ENCODE measurements at regions not wholly inside any gene's neighbourhood (a gene's known extent, or its start where the extent isn't known, plus 50 kb on each side); places are given as distances from the start of the nearest gene placed in this dataset.

DNA sequence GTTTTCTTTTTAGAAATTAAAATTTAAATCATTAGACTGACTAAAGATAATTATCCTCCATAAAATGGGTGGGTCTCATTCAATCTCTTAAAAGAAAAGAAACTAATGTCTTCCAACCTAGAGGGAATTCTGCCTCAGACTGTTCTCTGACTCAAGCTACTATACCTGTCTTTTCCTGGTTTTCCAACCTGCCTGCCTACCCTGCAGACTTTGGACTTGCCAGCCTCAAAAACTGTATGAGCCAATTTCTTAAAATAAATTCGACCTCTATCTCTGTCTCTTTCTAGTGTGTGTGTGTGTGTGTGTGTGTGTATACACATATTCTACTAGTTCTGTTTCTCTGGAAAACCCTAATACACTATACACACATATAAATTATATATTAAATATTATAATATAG lies 847.3 kb downstream of the PCDH17 start:
- TF ChIP-seq POLR2AphosphoS5 (IDR thresholded peaks at IDR 0.05; ENCODE audit: low read depth) (no peak), CREB1 (CRISPR knock-in tag; IDR thresholded peaks at IDR 0.05; ENCODE audit: low read depth) (no peak), ZNF114 (CRISPR knock-in tag; IDR thresholded peaks at IDR 0.05) (no peak), JUNB (IDR thresholded peaks at IDR 0.05; ENCODE audit: unreplicated experiment) (no peak)

DNA sequence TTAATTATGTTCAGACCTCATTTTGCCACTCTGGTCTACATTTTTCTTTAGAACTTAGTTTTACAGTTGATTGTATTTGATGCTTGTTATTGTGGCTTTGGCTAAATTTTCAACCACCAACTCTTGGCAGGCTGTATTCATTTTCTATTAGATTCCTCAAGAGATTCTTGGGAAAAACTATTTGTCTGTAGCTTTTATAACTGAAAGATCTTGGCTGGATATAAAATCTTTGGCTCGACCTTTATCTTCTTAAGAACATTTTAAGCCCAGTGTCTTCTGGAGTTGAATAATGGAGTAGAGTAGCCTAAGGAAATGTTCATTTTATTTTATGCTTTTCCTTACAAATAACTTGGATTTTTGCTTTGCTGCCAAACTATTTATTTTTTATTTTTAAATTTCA lies 848.5 kb downstream of the PCDH17 start:
- no peaks in the 10 kb centered on the region for H3K27me3 Mint-ChIP-seq (ENCODE audit: insufficient read depth, low read depth, poor library complexity)
- H3K27ac ChIP-seq (ENCODE audit: low read depth), result no peak overlapping the region
- no peak overlapping the region for H3K4me3 ChIP-seq
- H3K9me3 Mint-ChIP-seq, result no peaks in the 10 kb centered on the region; the same call in 2 of the 3 replicates
- no peak overlapping the region for H3K4me3 Mint-ChIP-seq
- H4K20me1 ChIP-seq (replicated peaks; ENCODE audit: insufficient read depth), result no peaks in the 10 kb centered on the region
- H3K9me2 ChIP-seq (ENCODE audit: insufficient read depth), result no peaks in the 10 kb centered on the region
- no peaks in the 10 kb centered on the region for H3K79me2 ChIP-seq (replicated peaks; ENCODE audit: insufficient read depth)
- H2AFZ ChIP-seq, result no peak overlapping the region
- ATAC-seq, result no peak
- H3K4me2 ChIP-seq, result no peak overlapping the region
- peaks cover 6% of the 10 kb centered on the region for H3K4me1 Mint-ChIP-seq
- DNase-seq (ENCODE audit: low spot score), result no peak
- H3K27me3 ChIP-seq (ENCODE audit: insufficient read depth), result no peaks in the 10 kb centered on the region
- H3K27ac Mint-ChIP-seq, result no peak overlapping the region
- no peaks in the 10 kb centered on the region for H3K36me3 Mint-ChIP-seq (ENCODE audit: low read depth)
- H3F3A ChIP-seq (replicated peaks; ENCODE audit: low read depth), result no peaks in the 10 kb centered on the region
- H3K36me3 ChIP-seq (ENCODE audit: insufficient read depth), result no peaks in the 10 kb centered on the region
- H3K4me1 ChIP-seq (ENCODE audit: insufficient read depth), result no peaks in the 10 kb centered on the region
- TF ChIP-seq, protein P1, sequence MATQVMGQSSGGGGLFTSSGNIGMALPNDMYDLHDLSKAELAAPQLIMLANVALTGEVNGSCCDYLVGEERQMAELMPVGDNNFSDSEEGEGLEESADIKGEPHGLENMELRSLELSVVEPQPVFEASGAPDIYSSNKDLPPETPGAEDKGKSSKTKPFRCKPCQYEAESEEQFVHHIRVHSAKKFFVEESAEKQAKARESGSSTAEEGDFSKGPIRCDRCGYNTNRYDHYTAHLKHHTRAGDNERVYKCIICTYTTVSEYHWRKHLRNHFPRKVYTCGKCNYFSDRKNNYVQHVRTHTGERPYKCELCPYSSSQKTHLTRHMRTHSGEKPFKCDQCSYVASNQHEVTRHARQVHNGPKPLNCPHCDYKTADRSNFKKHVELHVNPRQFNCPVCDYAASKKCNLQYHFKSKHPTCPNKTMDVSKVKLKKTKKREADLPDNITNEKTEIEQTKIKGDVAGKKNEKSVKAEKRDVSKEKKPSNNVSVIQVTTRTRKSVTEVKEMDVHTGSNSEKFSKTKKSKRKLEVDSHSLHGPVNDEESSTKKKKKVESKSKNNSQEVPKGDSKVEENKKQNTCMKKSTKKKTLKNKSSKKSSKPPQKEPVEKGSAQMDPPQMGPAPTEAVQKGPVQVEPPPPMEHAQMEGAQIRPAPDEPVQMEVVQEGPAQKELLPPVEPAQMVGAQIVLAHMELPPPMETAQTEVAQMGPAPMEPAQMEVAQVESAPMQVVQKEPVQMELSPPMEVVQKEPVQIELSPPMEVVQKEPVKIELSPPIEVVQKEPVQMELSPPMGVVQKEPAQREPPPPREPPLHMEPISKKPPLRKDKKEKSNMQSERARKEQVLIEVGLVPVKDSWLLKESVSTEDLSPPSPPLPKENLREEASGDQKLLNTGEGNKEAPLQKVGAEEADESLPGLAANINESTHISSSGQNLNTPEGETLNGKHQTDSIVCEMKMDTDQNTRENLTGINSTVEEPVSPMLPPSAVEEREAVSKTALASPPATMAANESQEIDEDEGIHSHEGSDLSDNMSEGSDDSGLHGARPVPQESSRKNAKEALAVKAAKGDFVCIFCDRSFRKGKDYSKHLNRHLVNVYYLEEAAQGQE (IDR thresholded peaks at IDR 0.05; ENCODE audit: unreplicated experiment), result no peak
- TF ChIP-seq, protein P2, sequence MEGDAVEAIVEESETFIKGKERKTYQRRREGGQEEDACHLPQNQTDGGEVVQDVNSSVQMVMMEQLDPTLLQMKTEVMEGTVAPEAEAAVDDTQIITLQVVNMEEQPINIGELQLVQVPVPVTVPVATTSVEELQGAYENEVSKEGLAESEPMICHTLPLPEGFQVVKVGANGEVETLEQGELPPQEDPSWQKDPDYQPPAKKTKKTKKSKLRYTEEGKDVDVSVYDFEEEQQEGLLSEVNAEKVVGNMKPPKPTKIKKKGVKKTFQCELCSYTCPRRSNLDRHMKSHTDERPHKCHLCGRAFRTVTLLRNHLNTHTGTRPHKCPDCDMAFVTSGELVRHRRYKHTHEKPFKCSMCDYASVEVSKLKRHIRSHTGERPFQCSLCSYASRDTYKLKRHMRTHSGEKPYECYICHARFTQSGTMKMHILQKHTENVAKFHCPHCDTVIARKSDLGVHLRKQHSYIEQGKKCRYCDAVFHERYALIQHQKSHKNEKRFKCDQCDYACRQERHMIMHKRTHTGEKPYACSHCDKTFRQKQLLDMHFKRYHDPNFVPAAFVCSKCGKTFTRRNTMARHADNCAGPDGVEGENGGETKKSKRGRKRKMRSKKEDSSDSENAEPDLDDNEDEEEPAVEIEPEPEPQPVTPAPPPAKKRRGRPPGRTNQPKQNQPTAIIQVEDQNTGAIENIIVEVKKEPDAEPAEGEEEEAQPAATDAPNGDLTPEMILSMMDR (conservative IDR thresholded peaks at IDR 0.05; ENCODE audit: low read depth in 2 of 2), result no peak
- TF ChIP-seq ZNF114 (CRISPR knock-in tag; IDR thresholded peaks at IDR 0.05) (no peak), POLR2AphosphoS5 (IDR thresholded peaks at IDR 0.05; ENCODE audit: low read depth) (no peak), JUNB (IDR thresholded peaks at IDR 0.05; ENCODE audit: unreplicated experiment) (no peak), EZH2 (IDR thresholded peaks at IDR 0.05; ENCODE audit: low read depth, unreplicated experiment) (no peak)
- TF ChIP-seq, protein P3, sequence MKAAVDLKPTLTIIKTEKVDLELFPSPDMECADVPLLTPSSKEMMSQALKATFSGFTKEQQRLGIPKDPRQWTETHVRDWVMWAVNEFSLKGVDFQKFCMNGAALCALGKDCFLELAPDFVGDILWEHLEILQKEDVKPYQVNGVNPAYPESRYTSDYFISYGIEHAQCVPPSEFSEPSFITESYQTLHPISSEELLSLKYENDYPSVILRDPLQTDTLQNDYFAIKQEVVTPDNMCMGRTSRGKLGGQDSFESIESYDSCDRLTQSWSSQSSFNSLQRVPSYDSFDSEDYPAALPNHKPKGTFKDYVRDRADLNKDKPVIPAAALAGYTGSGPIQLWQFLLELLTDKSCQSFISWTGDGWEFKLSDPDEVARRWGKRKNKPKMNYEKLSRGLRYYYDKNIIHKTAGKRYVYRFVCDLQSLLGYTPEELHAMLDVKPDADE (IDR thresholded peaks at IDR 0.05), result no peak
- TF ChIP-seq, protein P4, sequence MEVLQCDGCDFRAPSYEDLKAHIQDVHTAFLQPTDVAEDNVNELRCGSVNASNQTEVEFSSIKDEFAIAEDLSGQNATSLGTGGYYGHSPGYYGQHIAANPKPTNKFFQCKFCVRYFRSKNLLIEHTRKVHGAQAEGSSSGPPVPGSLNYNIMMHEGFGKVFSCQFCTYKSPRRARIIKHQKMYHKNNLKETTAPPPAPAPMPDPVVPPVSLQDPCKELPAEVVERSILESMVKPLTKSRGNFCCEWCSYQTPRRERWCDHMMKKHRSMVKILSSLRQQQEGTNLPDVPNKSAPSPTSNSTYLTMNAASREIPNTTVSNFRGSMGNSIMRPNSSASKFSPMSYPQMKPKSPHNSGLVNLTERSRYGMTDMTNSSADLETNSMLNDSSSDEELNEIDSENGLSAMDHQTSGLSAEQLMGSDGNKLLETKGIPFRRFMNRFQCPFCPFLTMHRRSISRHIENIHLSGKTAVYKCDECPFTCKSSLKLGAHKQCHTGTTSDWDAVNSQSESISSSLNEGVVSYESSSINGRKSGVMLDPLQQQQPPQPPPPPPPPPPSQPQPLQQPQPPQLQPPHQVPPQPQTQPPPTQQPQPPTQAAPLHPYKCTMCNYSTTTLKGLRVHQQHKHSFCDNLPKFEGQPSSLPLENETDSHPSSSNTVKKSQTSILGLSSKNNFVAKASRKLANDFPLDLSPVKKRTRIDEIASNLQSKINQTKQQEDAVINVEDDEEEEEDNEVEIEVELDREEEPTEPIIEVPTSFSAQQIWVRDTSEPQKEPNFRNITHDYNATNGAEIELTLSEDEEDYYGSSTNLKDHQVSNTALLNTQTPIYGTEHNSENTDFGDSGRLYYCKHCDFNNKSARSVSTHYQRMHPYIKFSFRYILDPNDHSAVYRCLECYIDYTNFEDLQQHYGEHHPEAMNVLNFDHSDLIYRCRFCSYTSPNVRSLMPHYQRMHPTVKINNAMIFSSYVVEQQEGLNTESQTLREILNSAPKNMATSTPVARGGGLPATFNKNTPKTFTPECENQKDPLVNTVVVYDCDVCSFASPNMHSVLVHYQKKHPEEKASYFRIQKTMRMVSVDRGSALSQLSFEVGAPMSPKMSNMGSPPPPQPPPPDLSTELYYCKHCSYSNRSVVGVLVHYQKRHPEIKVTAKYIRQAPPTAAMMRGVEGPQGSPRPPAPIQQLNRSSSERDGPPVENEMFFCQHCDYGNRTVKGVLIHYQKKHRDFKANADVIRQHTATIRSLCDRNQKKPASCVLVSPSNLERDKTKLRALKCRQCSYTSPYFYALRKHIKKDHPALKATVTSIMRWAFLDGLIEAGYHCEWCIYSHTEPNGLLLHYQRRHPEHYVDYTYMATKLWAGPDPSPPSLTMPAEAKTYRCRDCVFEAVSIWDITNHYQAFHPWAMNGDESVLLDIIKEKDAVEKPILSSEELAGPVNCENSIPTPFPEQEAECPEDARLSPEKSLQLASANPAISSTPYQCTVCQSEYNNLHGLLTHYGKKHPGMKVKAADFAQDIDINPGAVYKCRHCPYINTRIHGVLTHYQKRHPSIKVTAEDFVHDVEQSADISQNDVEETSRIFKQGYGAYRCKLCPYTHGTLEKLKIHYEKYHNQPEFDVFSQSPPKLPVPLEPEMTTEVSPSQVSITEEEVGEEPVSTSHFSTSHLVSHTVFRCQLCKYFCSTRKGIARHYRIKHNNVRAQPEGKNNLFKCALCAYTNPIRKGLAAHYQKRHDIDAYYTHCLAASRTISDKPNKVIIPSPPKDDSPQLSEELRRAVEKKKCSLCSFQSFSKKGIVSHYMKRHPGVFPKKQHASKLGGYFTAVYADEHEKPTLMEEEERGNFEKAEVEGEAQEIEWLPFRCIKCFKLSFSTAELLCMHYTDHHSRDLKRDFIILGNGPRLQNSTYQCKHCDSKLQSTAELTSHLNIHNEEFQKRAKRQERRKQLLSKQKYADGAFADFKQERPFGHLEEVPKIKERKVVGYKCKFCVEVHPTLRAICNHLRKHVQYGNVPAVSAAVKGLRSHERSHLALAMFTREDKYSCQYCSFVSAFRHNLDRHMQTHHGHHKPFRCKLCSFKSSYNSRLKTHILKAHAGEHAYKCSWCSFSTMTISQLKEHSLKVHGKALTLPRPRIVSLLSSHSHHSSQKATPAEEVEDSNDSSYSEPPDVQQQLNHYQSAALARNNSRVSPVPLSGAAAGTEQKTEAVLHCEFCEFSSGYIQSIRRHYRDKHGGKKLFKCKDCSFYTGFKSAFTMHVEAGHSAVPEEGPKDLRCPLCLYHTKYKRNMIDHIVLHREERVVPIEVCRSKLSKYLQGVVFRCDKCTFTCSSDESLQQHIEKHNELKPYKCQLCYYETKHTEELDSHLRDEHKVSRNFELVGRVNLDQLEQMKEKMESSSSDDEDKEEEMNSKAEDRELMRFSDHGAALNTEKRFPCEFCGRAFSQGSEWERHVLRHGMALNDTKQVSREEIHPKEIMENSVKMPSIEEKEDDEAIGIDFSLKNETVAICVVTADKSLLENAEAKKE (CRISPR knock-in tag; IDR thresholded peaks at IDR 0.05), result no peak

More for the DNA sequence above, 847.3 kb downstream of the PCDH17 start:
- ATAC-seq (no peak), DNase-seq (ENCODE audit: low spot score) (no peak)
- no peaks in the 10 kb centered on the region for H4K20me1 ChIP-seq (replicated peaks; ENCODE audit: insufficient read depth)
- no peaks in the 10 kb centered on the region for H3K36me3 Mint-ChIP-seq (ENCODE audit: low read depth)
- H3K9me2 ChIP-seq (ENCODE audit: insufficient read depth), result no peaks in the 10 kb centered on the region
- no peaks in the 10 kb centered on the region for H3K79me2 ChIP-seq (replicated peaks; ENCODE audit: insufficient read depth)
- no peaks in the 10 kb centered on the region for H3K27me3 ChIP-seq (ENCODE audit: insufficient read depth)
- no peak overlapping the region for H3K4me2 ChIP-seq
- H3K4me1 ChIP-seq (ENCODE audit: insufficient read depth), result no peaks in the 10 kb centered on the region
- H3K4me1 Mint-ChIP-seq, result peaks cover 6% of the 10 kb centered on the region
- H3K27ac Mint-ChIP-seq, result no peak overlapping the region
- no peak overlapping the region for H3K4me3 ChIP-seq
- H3K27ac ChIP-seq (ENCODE audit: low read depth), result no peak overlapping the region
- no peaks in the 10 kb centered on the region for H3K36me3 ChIP-seq (ENCODE audit: insufficient read depth)
- no peaks in the 10 kb centered on the region; the same call in 2 of the 3 replicates for H3K9me3 Mint-ChIP-seq
- no peak overlapping the region for H3K4me3 Mint-ChIP-seq
- H3F3A ChIP-seq (replicated peaks; ENCODE audit: low read depth), result no peaks in the 10 kb centered on the region
- H2AFZ ChIP-seq, result no peak overlapping the region
- no peaks in the 10 kb centered on the region for H3K27me3 Mint-ChIP-seq (ENCODE audit: insufficient read depth, low read depth, poor library complexity)

Data from GM23338 (cell line).